Skin epidermis (tissue), 12 donors: ENCODE measurements at regions not wholly inside any gene's neighbourhood (a gene's known extent, or its start where the extent isn't known, plus 50 kb on each side); places are given as distances from the start of the nearest gene placed in this dataset.
A peak's percentile ranks its signal among the peaks of the same experiment; 100 is the strongest.

Source experiments
- H3K27ac ChIP-seq, 21 experiments: fragments of 200-600 bp; sonication (generic) in 11 of 21; one replicate each; pipeline ENCODE4 v1.5.0; 2020; ENCODE audit warnings: mild to moderate bottlenecking in 3 of 21, inconsistent platforms in 2 of 21, moderate library complexity in 2 of 21
- H3K4me3 ChIP-seq, 7 experiments: fragments of 200-600 bp; sonication (generic) in 2 of 7; one replicate each; pipeline ENCODE4 v1.5.0; 2020; ENCODE audit warnings: inconsistent platforms in 2 of 7, mild to moderate bottlenecking in 2 of 7, moderate library complexity in 1 of 7

- Histone ChIP-seq H3K4me3 (no peak overlapping the region), H3K27ac (no peak overlapping the region)
Measured at GRCh38 chr2:37469126-37469525, 124.7 kb downstream of the QPCT start.

- no peak overlapping the region for H3K27ac ChIP-seq
- H3K4me3 ChIP-seq, result no peak overlapping the region
Measured at GRCh38 chr2:37471104-37471503, 126.7 kb downstream of the QPCT start.

- no peak overlapping the region for H3K4me3 ChIP-seq
- no peak overlapping the region for H3K27ac ChIP-seq
Measured at GRCh38 chr2:37471994-37472393, 127.6 kb downstream of the QPCT start.

GRCh38 chr2:37472959-37473358, 128.5 kb downstream of the QPCT start:
- no peak overlapping the region for H3K4me3 ChIP-seq
- no peak overlapping the region for H3K27ac ChIP-seq

- Histone ChIP-seq H3K4me3 (no peak overlapping the region), H3K27ac (no peak overlapping the region)
Measured at GRCh38 chr2:37476411-37476810, 132.0 kb downstream of the QPCT start.

GRCh38 chr2:37477921-37478320, 133.5 kb downstream of the QPCT start:
- Histone ChIP-seq H3K27ac (no peak overlapping the region), H3K4me3 (no peak overlapping the region)

- no peak overlapping the region for H3K27ac ChIP-seq
- no peak overlapping the region for H3K4me3 ChIP-seq
Measured at GRCh38 chr2:37481244-37481643, 136.8 kb downstream of the QPCT start.

- H3K4me3 ChIP-seq, result no peak overlapping the region
- no peak overlapping the region for H3K27ac ChIP-seq
Measured at GRCh38 chr2:37489041-37489456, 144.6 kb downstream of the QPCT start.

- no peak overlapping the region for H3K4me3 ChIP-seq
- H3K27ac ChIP-seq, result no peak overlapping the region
Measured at GRCh38 chr2:37489536-37489935, 145.1 kb downstream of the QPCT start.

GRCh38 chr2:37493425-37493824, 149.0 kb downstream of the QPCT start:
- no peak overlapping the region for H3K27ac ChIP-seq
- no peak overlapping the region for H3K4me3 ChIP-seq

GRCh38 chr2:37499113-37499512, 154.7 kb downstream of the QPCT start:
- no peak overlapping the region for H3K27ac ChIP-seq
- H3K4me3 ChIP-seq, result no peak overlapping the region

GRCh38 chr2:37500031-37500430, 155.6 kb downstream of the QPCT start:
- Histone ChIP-seq H3K27ac (no peak overlapping the region), H3K4me3 (no peak overlapping the region)

GRCh38 chr2:37501113-37501512, 156.7 kb downstream of the QPCT start:
- Histone ChIP-seq H3K27ac (no peak overlapping the region), H3K4me3 (no peak overlapping the region)

- Histone ChIP-seq H3K4me3 (no peak overlapping the region), H3K27ac (peak overlapping the region in 2 of 21 experiments; percentile 4 to 53)
Measured at GRCh38 chr2:37506407-37507050, 162.1 kb downstream of the QPCT start.

GRCh38 chr2:37507051-37507410, 162.6 kb downstream of the QPCT start:
- Histone ChIP-seq H3K4me3 (no peak overlapping the region), H3K27ac (peak overlapping the region in 1 of 21 experiments; percentile 4)

- H3K4me3 ChIP-seq, result no peak overlapping the region
- H3K27ac ChIP-seq, result no peak overlapping the region
Measured at GRCh38 chr2:37507703-37508102, 163.3 kb downstream of the QPCT start.

- H3K27ac ChIP-seq, result no peak overlapping the region
- no peak overlapping the region for H3K4me3 ChIP-seq
Measured at GRCh38 chr2:37512971-37513370, 158.5 kb downstream of the CDC42EP3 start.

- Histone ChIP-seq H3K27ac (peak overlapping the region in 5 of 21 experiments; percentile 1 to 56 (median 31)), H3K4me3 (no peak overlapping the region)
Measured at GRCh38 chr2:37523814-37524362, 147.6 kb downstream of the CDC42EP3 start.

- no peak overlapping the region for H3K4me3 ChIP-seq
- no peak overlapping the region for H3K27ac ChIP-seq
Measured at GRCh38 chr2:37526323-37526722, 145.1 kb downstream of the CDC42EP3 start.

- Histone ChIP-seq H3K27ac (no peak overlapping the region), H3K4me3 (no peak overlapping the region)
Measured at GRCh38 chr2:37526856-37527255, 144.6 kb downstream of the CDC42EP3 start.

GRCh38 chr2:37527361-37527760, 144.1 kb downstream of the CDC42EP3 start:
- Histone ChIP-seq H3K27ac (no peak overlapping the region), H3K4me3 (no peak overlapping the region)

- H3K27ac ChIP-seq, result no peak overlapping the region
- no peak overlapping the region for H3K4me3 ChIP-seq
Measured at GRCh38 chr2:37529830-37530415, 141.5 kb downstream of the CDC42EP3 start.
